ENCODE measurements at regions not wholly inside any gene's neighbourhood (a gene's known extent, or its start where the extent isn't known, plus 50 kb on each side); places are given as distances from the start of the nearest gene placed in this dataset.

DNA sequence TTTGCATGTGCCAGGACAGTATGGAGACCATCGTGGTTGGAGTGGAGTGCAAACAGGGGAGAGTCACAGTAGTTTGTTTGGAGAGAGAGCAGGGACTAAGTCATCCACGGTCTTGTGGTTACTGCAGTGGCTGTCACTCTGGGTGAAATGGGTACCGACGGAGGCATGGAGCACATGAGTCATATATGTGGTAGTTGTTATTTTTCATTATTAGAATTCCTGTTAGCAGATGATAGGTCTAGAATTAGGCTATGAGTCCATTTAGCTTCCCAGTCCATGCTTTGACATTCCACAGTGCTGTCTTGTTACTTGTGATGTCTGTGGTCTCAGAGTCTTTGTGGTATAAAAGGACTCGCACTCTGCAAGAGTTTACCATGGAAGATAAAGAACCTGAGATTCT lies 303.9 kb downstream of the DMRT2 start:
- H3K4me2 ChIP-seq (ENCODE audit: insufficient read depth, low read length): no peak overlapping the region
- no peaks in the 10 kb centered on the region for H3K9me3 ChIP-seq (ENCODE audit: insufficient read depth, low read length, severe bottlenecking)
- TF ChIP-seq, protein P1, sequence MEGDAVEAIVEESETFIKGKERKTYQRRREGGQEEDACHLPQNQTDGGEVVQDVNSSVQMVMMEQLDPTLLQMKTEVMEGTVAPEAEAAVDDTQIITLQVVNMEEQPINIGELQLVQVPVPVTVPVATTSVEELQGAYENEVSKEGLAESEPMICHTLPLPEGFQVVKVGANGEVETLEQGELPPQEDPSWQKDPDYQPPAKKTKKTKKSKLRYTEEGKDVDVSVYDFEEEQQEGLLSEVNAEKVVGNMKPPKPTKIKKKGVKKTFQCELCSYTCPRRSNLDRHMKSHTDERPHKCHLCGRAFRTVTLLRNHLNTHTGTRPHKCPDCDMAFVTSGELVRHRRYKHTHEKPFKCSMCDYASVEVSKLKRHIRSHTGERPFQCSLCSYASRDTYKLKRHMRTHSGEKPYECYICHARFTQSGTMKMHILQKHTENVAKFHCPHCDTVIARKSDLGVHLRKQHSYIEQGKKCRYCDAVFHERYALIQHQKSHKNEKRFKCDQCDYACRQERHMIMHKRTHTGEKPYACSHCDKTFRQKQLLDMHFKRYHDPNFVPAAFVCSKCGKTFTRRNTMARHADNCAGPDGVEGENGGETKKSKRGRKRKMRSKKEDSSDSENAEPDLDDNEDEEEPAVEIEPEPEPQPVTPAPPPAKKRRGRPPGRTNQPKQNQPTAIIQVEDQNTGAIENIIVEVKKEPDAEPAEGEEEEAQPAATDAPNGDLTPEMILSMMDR (IDR thresholded peaks at IDR 0.05; ENCODE audit: borderline replicate concordance, extremely low read depth, low read length, poor library complexity, severe bottlenecking): no peak
- no peak overlapping the region for H3K9ac ChIP-seq (ENCODE audit: low read depth, low read length)
- no peaks in the 10 kb centered on the region for H3K36me3 ChIP-seq (ENCODE audit: insufficient read depth, low read length)
- H3K27ac ChIP-seq (ENCODE audit: low read length): no peak overlapping the region
- DNase-seq (no peak), ATAC-seq (ENCODE audit: insufficient read depth, low read depth) (no peak)
- no peaks in the 10 kb centered on the region for H3K79me2 ChIP-seq (ENCODE audit: insufficient read depth, low read length)
- no peaks in the 10 kb centered on the region for H3K27me3 ChIP-seq (ENCODE audit: insufficient read depth, low read length, poor library complexity)
- H2AFZ ChIP-seq (ENCODE audit: low read depth, low read length): no peak overlapping the region
- H4K20me1 ChIP-seq (ENCODE audit: insufficient read depth, low read length): no peaks in the 10 kb centered on the region
- no peak overlapping the region for H3K4me3 ChIP-seq (ENCODE audit: low read depth in 1 of 2, low read length in 2 of 2)
- H3K4me1 ChIP-seq (ENCODE audit: insufficient read depth, low read length): no peaks in the 10 kb centered on the region

DNA sequence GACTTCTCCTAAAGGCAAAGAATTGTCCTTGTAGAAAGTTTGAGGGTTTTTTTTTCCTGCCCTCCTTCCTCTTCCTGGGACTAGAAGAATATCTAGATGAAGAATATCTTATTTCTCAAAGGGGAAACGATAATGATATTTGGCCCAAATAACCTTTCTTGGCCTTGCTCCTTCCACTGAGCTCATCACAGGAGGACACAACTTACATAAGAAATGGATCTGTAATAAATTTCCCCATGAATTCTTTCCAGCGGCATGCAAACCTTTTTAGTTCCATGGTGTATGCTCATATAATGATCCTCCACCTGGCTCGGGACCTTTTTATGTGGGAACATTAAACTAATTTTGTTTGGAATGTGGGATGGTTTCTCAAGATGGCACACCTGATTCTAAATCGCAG lies 304.4 kb downstream of the DMRT2 start:
- Histone ChIP-seq H2AFZ (ENCODE audit: low read depth, low read length) (no peak overlapping the region), H3K4me3 (ENCODE audit: low read depth in 1 of 2, low read length in 2 of 2) (no peak overlapping the region), H3K9me3 (ENCODE audit: insufficient read depth, low read length, severe bottlenecking) (no peaks in the 10 kb centered on the region), H3K4me2 (ENCODE audit: insufficient read depth, low read length) (no peak overlapping the region), H3K4me1 (ENCODE audit: insufficient read depth, low read length) (no peaks in the 10 kb centered on the region), H4K20me1 (ENCODE audit: insufficient read depth, low read length) (no peaks in the 10 kb centered on the region), H3K79me2 (ENCODE audit: insufficient read depth, low read length) (no peaks in the 10 kb centered on the region), H3K27ac (ENCODE audit: low read length) (no peak overlapping the region), H3K27me3 (ENCODE audit: insufficient read depth, low read length, poor library complexity) (no peaks in the 10 kb centered on the region), H3K36me3 (ENCODE audit: insufficient read depth, low read length) (no peaks in the 10 kb centered on the region), H3K9ac (ENCODE audit: low read depth, low read length) (no peak overlapping the region)
- ATAC-seq (ENCODE audit: insufficient read depth, low read depth) (no peak), DNase-seq (no peak)
- TF ChIP-seq, protein P1 (IDR thresholded peaks at IDR 0.05; ENCODE audit: borderline replicate concordance, extremely low read depth, low read length, poor library complexity, severe bottlenecking): no peak
- TF ChIP-seq EZH2 (IDR thresholded peaks at IDR 0.05; ENCODE audit: borderline replicate concordance, low read depth, low read length, severe bottlenecking): no peak

DNA sequence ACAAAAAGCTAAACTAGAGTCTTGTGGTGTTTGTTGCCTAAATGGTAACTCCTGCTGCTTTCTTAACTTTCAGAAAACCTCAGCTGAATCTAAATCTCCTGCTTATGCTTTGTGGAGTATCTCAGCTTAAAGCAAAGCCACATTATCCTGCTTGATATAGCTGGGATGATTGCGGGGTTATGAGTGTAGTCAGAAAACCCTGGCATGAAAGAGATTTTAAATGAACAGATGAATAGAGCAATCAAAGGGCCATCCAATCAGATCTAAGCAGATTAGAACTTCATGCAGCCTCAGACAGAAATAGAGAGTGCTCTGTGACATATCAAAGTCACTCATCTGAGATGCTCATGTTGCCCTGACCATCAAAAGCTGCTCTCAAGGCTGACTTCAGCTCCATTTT lies 305.5 kb downstream of the DMRT2 start:
- Histone ChIP-seq H3K4me3 (ENCODE audit: low read depth in 1 of 2, low read length in 2 of 2) (no peak overlapping the region), H3K79me2 (ENCODE audit: insufficient read depth, low read length) (no peaks in the 10 kb centered on the region), H3K36me3 (ENCODE audit: insufficient read depth, low read length) (no peaks in the 10 kb centered on the region), H3K9me3 (ENCODE audit: insufficient read depth, low read length, severe bottlenecking) (no peaks in the 10 kb centered on the region), H3K27me3 (ENCODE audit: insufficient read depth, low read length, poor library complexity) (no peaks in the 10 kb centered on the region), H4K20me1 (ENCODE audit: insufficient read depth, low read length) (no peaks in the 10 kb centered on the region), H3K4me1 (ENCODE audit: insufficient read depth, low read length) (no peaks in the 10 kb centered on the region), H3K9ac (ENCODE audit: low read depth, low read length) (no peak overlapping the region), H3K4me2 (ENCODE audit: insufficient read depth, low read length) (no peak overlapping the region), H2AFZ (ENCODE audit: low read depth, low read length) (no peak overlapping the region), H3K27ac (ENCODE audit: low read length) (no peak overlapping the region)
- TF ChIP-seq EZH2 (IDR thresholded peaks at IDR 0.05; ENCODE audit: borderline replicate concordance, low read depth, low read length, severe bottlenecking): no peak
- TF ChIP-seq, protein P1 (IDR thresholded peaks at IDR 0.05; ENCODE audit: borderline replicate concordance, extremely low read depth, low read length, poor library complexity, severe bottlenecking): no peak
- DNase-seq: no peak
- no peak for ATAC-seq (ENCODE audit: insufficient read depth, low read depth)

DNA sequence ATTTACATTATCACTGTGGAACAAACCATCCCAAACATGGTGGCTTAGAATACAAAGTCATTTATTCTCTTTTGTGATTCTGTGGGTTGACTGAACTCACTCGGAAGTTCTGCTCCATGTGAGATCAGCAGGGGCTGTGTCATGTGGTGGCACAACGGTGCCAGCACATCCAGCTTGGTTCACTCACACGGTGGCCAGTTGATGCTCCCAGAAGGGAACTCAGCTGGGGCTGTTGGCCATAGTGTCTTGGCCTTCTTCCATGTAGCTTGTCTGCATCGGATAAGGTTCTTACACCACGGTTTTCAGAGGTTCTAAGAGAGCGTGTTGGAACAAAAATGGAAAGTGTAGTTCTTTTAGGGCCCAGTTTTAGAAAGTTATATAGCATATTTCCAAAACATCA lies 312.7 kb downstream of the DMRT2 start:
- Histone ChIP-seq H3K27me3 (ENCODE audit: insufficient read depth, low read length, poor library complexity) (no peaks in the 10 kb centered on the region), H3K36me3 (ENCODE audit: insufficient read depth, low read length) (no peaks in the 10 kb centered on the region), H4K20me1 (ENCODE audit: insufficient read depth, low read length) (no peaks in the 10 kb centered on the region), H3K4me3 (ENCODE audit: low read depth in 1 of 2, low read length in 2 of 2) (no peak overlapping the region), H3K27ac (ENCODE audit: low read length) (no peak overlapping the region), H3K9ac (ENCODE audit: low read depth, low read length) (no peak overlapping the region), H3K79me2 (ENCODE audit: insufficient read depth, low read length) (no peaks in the 10 kb centered on the region), H2AFZ (ENCODE audit: low read depth, low read length) (no peak overlapping the region), H3K9me3 (ENCODE audit: insufficient read depth, low read length, severe bottlenecking) (no peaks in the 10 kb centered on the region), H3K4me1 (ENCODE audit: insufficient read depth, low read length) (no peaks in the 10 kb centered on the region), H3K4me2 (ENCODE audit: insufficient read depth, low read length) (no peak overlapping the region)
- TF ChIP-seq, protein P1 (IDR thresholded peaks at IDR 0.05; ENCODE audit: borderline replicate concordance, extremely low read depth, low read length, poor library complexity, severe bottlenecking): no peak
- no peak for TF ChIP-seq EZH2 (IDR thresholded peaks at IDR 0.05; ENCODE audit: borderline replicate concordance, low read depth, low read length, severe bottlenecking)
- DNase-seq (no peak), ATAC-seq (ENCODE audit: insufficient read depth, low read depth) (no peak)

Measured in DND-41 (cell line).